Peyer's patch (tissue), 4 donors: ENCODE measurements at regions not wholly inside any gene's neighbourhood (a gene's known extent, or its start where the extent isn't known, plus 50 kb on each side); places are given as distances from the start of the nearest gene placed in this dataset.

Experiments used
- DNase-seq, 3 donors: peaks; one replicate each; pipeline ENCODE4 v3.0.0-alpha.2; 2017 to 2019
- H3K27ac ChIP-seq, 4 donors: fragments of 200-600 bp; sonication (generic); one replicate each; pipeline ENCODE4 v1.5.1; 2016 to 2019
- H3K27me3 ChIP-seq, 2 donors: fragments of 200-600 bp; sonication (generic); one replicate each; pipeline ENCODE4 v1.5.1; 2019
- H3K36me3 ChIP-seq, 3 donors: fragments of 200-600 bp; sonication (generic); one replicate each; pipeline ENCODE4 v1.5.1; 2016 to 2019
- H3K4me1 ChIP-seq, 4 donors: fragments of 200-600 bp; sonication (generic); one replicate each; pipeline ENCODE4 v1.5.1; 2016 to 2019
- H3K4me3 ChIP-seq, 4 donors: fragments of 200-600 bp; sonication (generic); 1 replicate in 3 of 4; 2 replicates in 1 of 4; pipeline ENCODE4 v1.5.1; 2016 to 2019; ENCODE audit warnings: mild to moderate bottlenecking in 1 of 4
- H3K9me3 ChIP-seq, 4 donors: fragments of 200-600 bp; sonication (generic); one replicate each; pipeline ENCODE4 v1.5.1; 2016 to 2019; ENCODE audit warnings: mild to moderate bottlenecking in 1 of 4
- CTCF ChIP-seq, 6 experiments: fragments of 450-650 bp in 4 of 6; fragments of 200-600 bp in 2 of 6; sonication (generic) in 1 of 6; IDR thresholded peaks; one replicate each; pipeline ENCODE4 v1.5.1; 2017 to 2019; ENCODE audit warnings: antibody characterized with exemption in 6 of 6, mild to moderate bottlenecking in 3 of 6, moderate library complexity in 1 of 6
- POLR2A ChIP-seq, 2 donors: fragments of 450-650 bp; IDR thresholded peaks; one replicate each; pipeline ENCODE4 v1.5.1; 2017; ENCODE audit warnings: antibody characterized with exemption in 2 of 2, mild to moderate bottlenecking in 2 of 2, moderate library complexity in 2 of 2

DNA sequence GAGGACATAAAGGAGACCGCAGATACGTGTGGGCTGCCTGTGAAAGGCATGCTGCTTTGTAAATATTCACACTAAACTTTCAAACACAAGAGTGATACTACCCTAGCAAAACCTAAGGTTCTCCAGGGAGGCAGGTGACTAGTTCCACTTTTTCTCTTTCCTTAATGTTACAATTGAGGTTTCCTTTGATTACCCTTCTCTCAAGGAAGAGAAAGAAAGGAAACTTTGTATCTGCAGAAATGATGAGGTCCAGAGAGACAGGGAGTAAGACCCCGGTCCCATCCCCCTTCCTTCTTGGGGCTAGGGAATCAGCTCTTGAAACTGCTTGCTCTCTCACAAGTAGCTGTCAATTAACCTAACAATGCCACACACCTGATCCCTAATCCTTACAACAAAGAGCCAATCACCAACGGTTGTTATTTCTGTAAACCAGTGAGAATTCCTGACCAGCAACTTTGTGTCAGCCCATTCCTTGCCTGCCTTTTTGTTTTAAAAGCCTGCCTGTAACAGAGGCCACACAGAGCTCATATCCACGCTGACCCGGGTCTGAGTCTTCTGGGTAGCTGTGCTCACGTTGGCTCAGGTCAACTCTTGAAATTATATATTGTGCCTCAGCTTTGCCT is 754.8 kb upstream of the FRG1 start:
- Histone ChIP-seq H3K4me3 (no peak overlapping the region), H3K36me3 (no peaks in the 10 kb centered on the region), H3K9me3 (no peaks in the 10 kb centered on the region), H3K27ac (no peak overlapping the region), H3K27me3 (no peaks in the 10 kb centered on the region), H3K4me1 (no peaks in the 10 kb centered on the region)
- DNase-seq, result no peak
- TF ChIP-seq CTCF (IDR thresholded peaks at IDR 0.05) (no peak), POLR2A (IDR thresholded peaks at IDR 0.05) (no peak)

GRCh38 chr4:189187531-189188052 is 753.1 kb upstream of the FRG1 start:
- TF ChIP-seq POLR2A (IDR thresholded peaks at IDR 0.05) (no peak), CTCF (IDR thresholded peaks at IDR 0.05) (no peak)
- DNase-seq, result no peak
- H3K27me3 ChIP-seq, result no peaks in the 10 kb centered on the region
- H3K27ac ChIP-seq, result no peak overlapping the region
- no peaks in the 10 kb centered on the region for H3K36me3 ChIP-seq
- no peaks in the 10 kb centered on the region for H3K4me1 ChIP-seq
- no peak overlapping the region for H3K4me3 ChIP-seq
- H3K9me3 ChIP-seq, result no peaks in the 10 kb centered on the region

GRCh38 chr4:189198624-189199023 is 742.0 kb upstream of the FRG1 start:
- TF ChIP-seq POLR2A (IDR thresholded peaks at IDR 0.05), result no peak
- TF ChIP-seq CTCF (IDR thresholded peaks at IDR 0.05), result no peak
- no peak for DNase-seq
- Histone ChIP-seq H3K9me3 (no peaks in the 10 kb centered on the region), H3K36me3 (no peaks in the 10 kb centered on the region), H3K4me3 (no peak overlapping the region), H3K27me3 (no peaks in the 10 kb centered on the region), H3K27ac (no peak overlapping the region), H3K4me1 (no peaks in the 10 kb centered on the region)

- no peak for TF ChIP-seq POLR2A (IDR thresholded peaks at IDR 0.05)
- TF ChIP-seq CTCF (IDR thresholded peaks at IDR 0.05), result no peak
- H3K4me1 ChIP-seq, result no peaks in the 10 kb centered on the region
Observed at GRCh38 chr4:189200353-189200752, 740.3 kb upstream of the FRG1 start.

GRCh38 chr4:189202182-189202868 is 738.3 kb upstream of the FRG1 start:
- TF ChIP-seq POLR2A (IDR thresholded peaks at IDR 0.05) (no peak), CTCF (IDR thresholded peaks at IDR 0.05) (peak in 4 of 6 experiments; percentile 29 to 54 (median 34))
- no peaks in the 10 kb centered on the region for H3K9me3 ChIP-seq
- H3K4me3 ChIP-seq, result peak overlapping the region in 1 of 4 donors; percentile 4
- no peaks in the 10 kb centered on the region for H3K36me3 ChIP-seq
- H3K4me1 ChIP-seq, result no peaks in the 10 kb centered on the region
- H3K27me3 ChIP-seq, result no peaks in the 10 kb centered on the region
- H3K27ac ChIP-seq, result no peak overlapping the region
- peak in 1 of 3 donors; percentile 52 for DNase-seq

More at GRCh38 chr4:189200353-189200752, 740.3 kb upstream of the FRG1 start:
- Histone ChIP-seq H3K27me3 (no peaks in the 10 kb centered on the region), H3K9me3 (no peaks in the 10 kb centered on the region), H3K4me3 (no peak overlapping the region), H3K27ac (no peak overlapping the region), H3K36me3 (no peaks in the 10 kb centered on the region)
- no peak for DNase-seq
